ENCODE measurements at regions not wholly inside any gene's neighbourhood (a gene's known extent, or its start where the extent isn't known, plus 50 kb on each side); places are given as distances from the start of the nearest gene placed in this dataset.

DNA sequence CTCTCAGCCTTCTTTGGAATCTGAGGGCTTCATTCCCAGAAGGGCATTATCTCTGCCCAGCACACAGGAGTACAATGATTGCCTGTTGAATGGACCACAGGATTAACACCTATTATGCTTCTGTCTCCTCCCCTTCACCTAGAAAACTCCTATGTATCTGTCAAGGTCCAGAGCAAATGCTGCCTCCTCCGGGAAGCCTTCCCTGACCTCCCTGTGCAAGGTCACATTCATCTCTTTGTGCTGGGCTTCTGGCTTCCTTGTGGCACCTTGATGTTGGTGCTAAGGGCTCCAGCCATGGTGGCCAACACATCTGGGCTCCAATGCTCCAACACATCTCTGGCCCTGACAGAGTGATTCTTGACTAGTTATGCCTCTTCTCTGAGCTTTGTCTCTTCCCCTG lies 49.9 kb upstream of the ATP2B2 start:
- no peak for DNase-seq (ENCODE audit: low spot score)
- Mint-ChIP-seq H3K9me3 (no peaks in the 10 kb centered on the region), H3K36me3 (no peaks in the 10 kb centered on the region), H3K27ac (no peak overlapping the region), H3K4me3 (no peak overlapping the region), H3K27me3 (peaks cover 5 to 7% of the 10 kb centered on the region in 2 donors), H3K4me1 (ENCODE audit: low read depth in 2 of 2) (peaks cover 20 to 24% of the 10 kb centered on the region in 2 donors)
- no peak for ATAC-seq

DNA sequence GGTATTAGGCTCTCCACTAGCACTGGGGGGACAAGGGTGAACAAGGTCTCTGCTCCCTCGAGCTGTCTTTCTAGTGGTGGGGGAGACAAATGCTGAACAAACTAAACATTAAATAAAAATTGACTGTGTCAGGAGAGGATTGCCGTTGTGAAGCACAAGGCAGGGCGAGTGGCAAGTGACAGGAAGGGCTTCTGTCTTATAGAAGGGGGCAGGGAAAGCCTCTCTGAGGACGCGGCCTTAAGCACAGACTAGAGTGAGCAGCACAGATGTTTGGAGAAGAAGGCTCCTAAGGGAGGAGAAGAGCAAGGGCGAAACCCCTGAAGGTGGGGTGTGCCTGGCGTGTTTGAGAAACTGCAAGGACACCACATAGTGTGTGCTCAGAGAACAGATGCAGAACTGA lies 50.9 kb upstream of the ATP2B2 start:
- Mint-ChIP-seq H3K4me3 (no peak overlapping the region), H3K27ac (no peak overlapping the region), H3K4me1 (ENCODE audit: low read depth in 2 of 2) (peaks cover 17 to 24% of the 10 kb centered on the region in 2 donors), H3K9me3 (no peaks in the 10 kb centered on the region), H3K36me3 (no peaks in the 10 kb centered on the region), H3K27me3 (peaks cover 7 to 13% of the 10 kb centered on the region in 2 donors)
- no peak for ATAC-seq
- DNase-seq (ENCODE audit: low spot score), result no peak

GRCh38 chr3:10557250-10557649 lies 51.9 kb upstream of the ATP2B2 start:
- Mint-ChIP-seq H3K9me3 (no peaks in the 10 kb centered on the region), H3K27ac (no peak overlapping the region), H3K4me1 (ENCODE audit: low read depth in 2 of 2) (peaks cover 13 to 18% of the 10 kb centered on the region in 2 donors), H3K4me3 (no peak overlapping the region), H3K36me3 (no peaks in the 10 kb centered on the region), H3K27me3 (peaks cover 7 to 18% of the 10 kb centered on the region in 2 donors)
- DNase-seq (ENCODE audit: low spot score), result no peak
- ATAC-seq, result no peak

DNA sequence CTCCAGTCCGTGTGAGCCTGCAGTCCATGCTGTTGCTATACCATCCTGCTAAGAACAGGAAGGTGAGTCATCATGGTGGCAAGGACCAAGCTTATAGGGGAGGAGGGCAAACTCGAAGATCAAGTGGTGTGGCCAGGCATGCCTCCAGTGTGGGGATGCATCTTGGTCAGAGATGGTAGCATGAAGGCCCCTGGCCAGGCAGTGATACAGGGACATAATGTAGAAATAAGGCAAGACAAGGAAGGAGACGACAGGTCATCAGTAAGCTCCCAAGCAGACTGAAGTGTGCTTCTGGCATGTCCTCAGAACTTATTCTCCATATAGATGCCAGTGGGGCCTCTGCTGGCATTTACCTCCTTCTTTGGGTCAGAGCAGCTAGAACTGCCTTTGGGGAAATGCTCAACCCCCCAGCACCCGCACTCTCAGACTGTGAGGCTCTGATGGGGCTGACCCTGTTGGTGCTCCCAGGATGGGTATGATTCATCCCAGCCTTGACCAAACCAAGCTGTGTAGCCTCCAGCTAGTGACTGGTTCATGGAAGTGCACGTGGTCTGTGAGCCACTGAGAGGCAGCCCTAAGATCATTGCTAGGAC lies 52.5 kb upstream of the ATP2B2 start:
- no peak overlapping the region for H3K4me3 Mint-ChIP-seq
- H3K4me1 Mint-ChIP-seq (ENCODE audit: low read depth in 2 of 2), result peaks cover 7 to 11% of the 10 kb centered on the region in 2 donors
- DNase-seq (ENCODE audit: low spot score) (no peak), ATAC-seq (peak; percentile 29 to 59)
- H3K9me3 Mint-ChIP-seq, result no peaks in the 10 kb centered on the region
- no peaks in the 10 kb centered on the region for H3K36me3 Mint-ChIP-seq
- peaks cover 7 to 18% of the 10 kb centered on the region in 2 donors for H3K27me3 Mint-ChIP-seq
- H3K27ac Mint-ChIP-seq, result no peak overlapping the region

DNA sequence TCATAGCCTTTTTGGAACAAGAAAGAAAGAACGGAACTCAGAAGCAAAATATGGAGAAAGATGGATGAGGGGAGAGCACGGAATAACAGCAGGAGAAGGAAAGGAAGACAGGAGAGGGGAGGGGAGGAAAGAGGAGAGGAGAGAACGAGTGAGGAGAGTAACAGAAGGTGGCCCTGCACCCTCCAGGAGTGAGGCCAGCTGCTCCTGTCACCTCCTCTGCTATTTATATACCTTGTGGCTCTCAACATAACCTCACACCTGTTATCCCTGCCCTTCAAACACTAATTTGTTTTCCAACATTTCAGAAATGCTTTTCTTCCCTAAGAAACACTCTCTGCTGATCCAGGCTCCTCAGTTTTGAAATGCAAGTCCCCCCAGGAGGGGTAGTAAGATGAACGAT lies 53.4 kb upstream of the ATP2B2 start:
- H3K27ac Mint-ChIP-seq, result no peak overlapping the region
- H3K27me3 Mint-ChIP-seq, result peaks cover 7 to 18% of the 10 kb centered on the region in 2 donors
- peaks cover 6 to 10% of the 10 kb centered on the region in 2 donors for H3K4me1 Mint-ChIP-seq (ENCODE audit: low read depth in 2 of 2)
- no peak overlapping the region for H3K4me3 Mint-ChIP-seq
- ATAC-seq (no peak), DNase-seq (ENCODE audit: low spot score) (no peak)
- no peaks in the 10 kb centered on the region for H3K9me3 Mint-ChIP-seq
- H3K36me3 Mint-ChIP-seq, result no peaks in the 10 kb centered on the region

DNA sequence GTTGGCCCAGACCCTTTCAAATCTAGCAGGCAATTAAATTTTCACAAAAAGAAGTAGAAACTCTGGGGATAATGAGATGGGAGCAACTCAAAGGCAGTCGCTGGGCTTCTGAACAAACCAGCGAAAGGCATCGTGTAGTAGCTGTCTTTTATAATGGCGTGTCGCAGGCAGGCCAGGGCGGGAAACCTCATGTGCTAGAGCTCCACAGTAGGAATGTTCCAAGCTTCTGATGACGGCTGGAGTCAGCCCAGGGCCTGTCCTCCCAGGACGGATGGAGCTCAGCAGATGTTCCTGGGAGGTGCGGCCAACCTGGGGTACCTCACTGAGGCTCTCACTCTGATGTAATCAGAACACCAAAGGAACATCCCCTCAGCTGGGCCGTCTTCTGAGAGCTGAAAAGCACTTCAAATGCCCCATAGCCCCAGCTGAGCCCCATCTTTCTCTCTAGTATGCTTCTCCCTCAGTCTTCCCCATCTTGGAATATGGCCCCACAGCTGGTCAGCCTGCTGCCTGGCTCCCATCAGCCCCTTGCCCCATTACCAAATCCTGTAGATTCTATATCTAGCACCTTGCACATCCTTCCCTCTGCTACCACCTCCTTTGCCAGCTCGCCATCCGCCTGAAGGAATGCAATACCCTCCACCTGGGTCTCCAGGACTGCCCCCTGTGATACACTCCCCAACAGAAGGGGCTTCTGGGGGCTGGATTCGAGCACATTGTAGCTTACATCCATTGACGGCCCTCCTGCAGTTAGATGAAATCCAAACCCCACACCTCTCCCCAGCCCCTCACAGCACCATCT lies 54.9 kb upstream of the ATP2B2 start:
- ATAC-seq (no peak), DNase-seq (ENCODE audit: low spot score) (no peak)
- Mint-ChIP-seq H3K4me3 (no peak overlapping the region), H3K36me3 (no peaks in the 10 kb centered on the region), H3K27me3 (peaks cover 12 to 23% of the 10 kb centered on the region in 2 donors), H3K27ac (no peak overlapping the region), H3K9me3 (no peaks in the 10 kb centered on the region), H3K4me1 (ENCODE audit: low read depth in 2 of 2) (peaks cover 6 to 10% of the 10 kb centered on the region in 2 donors)

GRCh38 chr3:10561162-10561945 lies 56.0 kb upstream of the ATP2B2 start:
- Mint-ChIP-seq H3K4me3 (no peak overlapping the region), H3K9me3 (no peaks in the 10 kb centered on the region), H3K4me1 (ENCODE audit: low read depth in 2 of 2) (peaks cover 6 to 10% of the 10 kb centered on the region in 2 donors), H3K36me3 (no peaks in the 10 kb centered on the region), H3K27me3 (peaks cover 23 to 29% of the 10 kb centered on the region in 2 donors), H3K27ac (no peak overlapping the region)
- ATAC-seq, result no peak
- no peak for DNase-seq (ENCODE audit: low spot score)

DNA sequence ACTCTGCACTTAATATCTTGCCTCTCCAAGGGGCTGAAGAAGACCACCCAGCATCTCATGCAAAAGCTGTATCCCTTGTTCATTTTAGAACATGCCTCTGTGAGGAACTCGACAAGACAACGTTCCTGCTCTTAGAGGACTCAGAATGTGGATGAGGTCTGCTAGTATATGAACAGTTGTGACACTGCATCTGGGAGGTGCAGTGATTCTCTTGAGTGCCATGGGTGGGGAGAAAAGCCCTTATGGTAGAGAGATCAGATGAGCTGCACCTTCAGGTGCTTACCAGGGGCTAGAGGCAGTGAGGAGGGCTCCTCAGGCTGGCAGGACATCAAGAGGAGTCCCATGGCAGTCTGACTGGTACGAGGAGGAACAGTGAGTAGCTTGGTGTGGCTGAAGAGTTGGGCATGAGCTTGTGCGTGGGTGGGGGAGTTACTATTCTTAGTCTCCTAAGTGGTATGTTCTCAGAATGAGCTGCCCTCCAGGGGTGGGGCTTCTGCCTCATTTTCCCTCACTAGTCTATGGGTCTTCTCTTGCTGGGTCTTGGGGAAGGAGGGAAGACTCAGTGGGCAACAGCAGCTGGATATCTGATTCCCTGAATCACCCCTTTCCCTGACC lies 56.7 kb upstream of the ATP2B2 start:
- Mint-ChIP-seq H3K4me3 (no peak overlapping the region), H3K27ac (no peak overlapping the region), H3K27me3 (peaks cover 23 to 29% of the 10 kb centered on the region in 2 donors), H3K9me3 (no peaks in the 10 kb centered on the region), H3K4me1 (ENCODE audit: low read depth in 2 of 2) (peaks cover 6 to 10% of the 10 kb centered on the region in 2 donors), H3K36me3 (no peaks in the 10 kb centered on the region)
- ATAC-seq (no peak), DNase-seq (ENCODE audit: low spot score) (no peak)

DNA sequence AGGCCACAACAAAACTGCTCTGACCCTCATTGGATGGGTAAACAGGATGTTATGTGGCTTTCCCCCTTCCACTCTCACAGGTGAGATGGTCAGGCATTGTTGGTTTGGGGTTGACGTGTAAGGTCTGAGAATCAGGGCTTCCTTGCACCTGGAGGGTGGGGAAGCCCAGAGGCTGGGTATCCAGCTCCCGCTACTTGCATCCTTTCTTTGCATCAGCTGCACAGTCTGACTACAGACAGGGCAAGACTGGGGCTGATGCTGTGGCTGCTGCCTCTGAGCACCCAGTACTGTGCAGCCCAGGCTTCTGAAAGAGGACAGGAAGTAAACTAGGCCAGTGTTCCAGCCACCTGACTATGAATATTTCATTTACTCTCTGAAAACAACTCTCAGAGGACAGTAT lies 58.0 kb upstream of the ATP2B2 start:
- H3K9me3 Mint-ChIP-seq, result no peaks in the 10 kb centered on the region
- ATAC-seq (no peak), DNase-seq (ENCODE audit: low spot score) (no peak)
- peaks cover 21 to 29% of the 10 kb centered on the region in 2 donors for H3K27me3 Mint-ChIP-seq
- H3K4me1 Mint-ChIP-seq (ENCODE audit: low read depth in 2 of 2), result no peaks in the 10 kb centered on the region
- H3K27ac Mint-ChIP-seq, result no peak overlapping the region
- no peak overlapping the region for H3K4me3 Mint-ChIP-seq
- no peaks in the 10 kb centered on the region for H3K36me3 Mint-ChIP-seq

- no peak for ATAC-seq
- no peaks in the 10 kb centered on the region for H3K9me3 Mint-ChIP-seq
- H3K27ac Mint-ChIP-seq, result no peak overlapping the region
- no peak for DNase-seq (ENCODE audit: low spot score)
- peaks cover 17 to 19% of the 10 kb centered on the region in 2 donors for H3K27me3 Mint-ChIP-seq
- no peaks in the 10 kb centered on the region for H3K36me3 Mint-ChIP-seq
- H3K4me1 Mint-ChIP-seq (ENCODE audit: low read depth in 2 of 2), result no peaks in the 10 kb centered on the region
- H3K4me3 Mint-ChIP-seq, result no peak overlapping the region
Observed at GRCh38 chr3:10565814-10566213, 60.4 kb upstream of the ATP2B2 start.

- DNase-seq (ENCODE audit: low spot score) (no peak), ATAC-seq (no peak)
- H3K36me3 Mint-ChIP-seq, result no peaks in the 10 kb centered on the region
- no peaks in the 10 kb centered on the region for H3K9me3 Mint-ChIP-seq
- H3K27me3 Mint-ChIP-seq, result peaks cover 16 to 17% of the 10 kb centered on the region in 2 donors
- H3K4me1 Mint-ChIP-seq (ENCODE audit: low read depth in 2 of 2), result no peaks in the 10 kb centered on the region
- H3K27ac Mint-ChIP-seq, result no peak overlapping the region
- no peak overlapping the region for H3K4me3 Mint-ChIP-seq
Observed at GRCh38 chr3:10566451-10566850, 61.1 kb upstream of the ATP2B2 start.

GRCh38 chr3:10568549-10568948 lies 63.2 kb upstream of the ATP2B2 start:
- H3K9me3 Mint-ChIP-seq, result no peaks in the 10 kb centered on the region
- H3K4me1 Mint-ChIP-seq (ENCODE audit: low read depth in 2 of 2), result no peaks in the 10 kb centered on the region
- H3K27ac Mint-ChIP-seq, result no peak overlapping the region
- no peak for DNase-seq (ENCODE audit: low spot score)
- no peak overlapping the region for H3K4me3 Mint-ChIP-seq
- no peaks in the 10 kb centered on the region for H3K36me3 Mint-ChIP-seq
- H3K27me3 Mint-ChIP-seq, result peaks cover 11 to 17% of the 10 kb centered on the region in 2 donors
- ATAC-seq, result no peak

- DNase-seq (ENCODE audit: low spot score) (no peak), ATAC-seq (no peak)
- peaks cover 10 to 12% of the 10 kb centered on the region in 2 donors for H3K27me3 Mint-ChIP-seq
- H3K4me1 Mint-ChIP-seq (ENCODE audit: low read depth in 2 of 2), result no peaks in the 10 kb centered on the region
- no peak overlapping the region for H3K4me3 Mint-ChIP-seq
- H3K9me3 Mint-ChIP-seq, result no peaks in the 10 kb centered on the region
- no peaks in the 10 kb centered on the region for H3K36me3 Mint-ChIP-seq
- no peak overlapping the region for H3K27ac Mint-ChIP-seq
Observed at GRCh38 chr3:10570196-10570946, 65.0 kb upstream of the ATP2B2 start.

Measured in natural killer cell treated with Interleukin-12 subunit alpha and Interleukin-12 subunit beta and Interleukin-15 and Interleukin-18, amount 100 ng/mL, for 72 hours (primary cell).